OCI-LY7 (cell line): ENCODE measurements at regions not wholly inside any gene's neighbourhood (a gene's known extent, or its start where the extent isn't known, plus 50 kb on each side); places are given as distances from the start of the nearest gene placed in this dataset.

Source experiments
- EZH2phosphoT487 ChIP-seq: fragments of 200-600 bp; sonication (generic); IDR thresholded peaks from 2 replicates; pipeline ENCODE4 v1.6.1; 2018; ENCODE audit warnings: low read depth, borderline replicate concordance, mild to moderate bottlenecking, mixed run types, antibody characterized with exemption, low read length, moderate library complexity, mixed read lengths
- TF ChIP-seq, protein P1 (sequence below): fragments of 200-600 bp; sonication (generic); conservative IDR thresholded peaks from 2 replicates; pipeline ENCODE4 v1.5.1; 2014; ENCODE audit warnings: mild to moderate bottlenecking, antibody characterized with exemption, low read length, moderate library complexity, mixed read lengths

DNA sequence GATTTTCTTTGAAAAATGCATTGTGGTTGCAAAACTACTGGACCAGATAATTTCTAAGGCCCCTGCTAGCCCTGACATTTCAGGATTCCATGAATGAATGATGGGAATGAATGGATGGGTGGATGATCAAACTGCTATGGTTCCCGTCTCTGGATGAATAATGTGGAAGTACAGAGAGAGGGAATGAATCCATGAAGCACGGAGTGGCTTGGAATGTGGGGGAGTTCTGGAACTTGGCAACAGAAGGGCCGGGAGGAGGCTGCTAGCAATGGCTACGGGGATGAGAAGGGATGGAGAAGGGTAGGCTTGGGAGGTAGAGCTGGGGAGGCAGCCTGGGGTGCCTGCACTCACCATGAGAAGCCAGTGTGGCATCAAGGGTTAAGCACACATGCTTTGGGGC is 84.8 kb downstream of the NCR2 start:
- TF ChIP-seq, protein P1, sequence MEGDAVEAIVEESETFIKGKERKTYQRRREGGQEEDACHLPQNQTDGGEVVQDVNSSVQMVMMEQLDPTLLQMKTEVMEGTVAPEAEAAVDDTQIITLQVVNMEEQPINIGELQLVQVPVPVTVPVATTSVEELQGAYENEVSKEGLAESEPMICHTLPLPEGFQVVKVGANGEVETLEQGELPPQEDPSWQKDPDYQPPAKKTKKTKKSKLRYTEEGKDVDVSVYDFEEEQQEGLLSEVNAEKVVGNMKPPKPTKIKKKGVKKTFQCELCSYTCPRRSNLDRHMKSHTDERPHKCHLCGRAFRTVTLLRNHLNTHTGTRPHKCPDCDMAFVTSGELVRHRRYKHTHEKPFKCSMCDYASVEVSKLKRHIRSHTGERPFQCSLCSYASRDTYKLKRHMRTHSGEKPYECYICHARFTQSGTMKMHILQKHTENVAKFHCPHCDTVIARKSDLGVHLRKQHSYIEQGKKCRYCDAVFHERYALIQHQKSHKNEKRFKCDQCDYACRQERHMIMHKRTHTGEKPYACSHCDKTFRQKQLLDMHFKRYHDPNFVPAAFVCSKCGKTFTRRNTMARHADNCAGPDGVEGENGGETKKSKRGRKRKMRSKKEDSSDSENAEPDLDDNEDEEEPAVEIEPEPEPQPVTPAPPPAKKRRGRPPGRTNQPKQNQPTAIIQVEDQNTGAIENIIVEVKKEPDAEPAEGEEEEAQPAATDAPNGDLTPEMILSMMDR: no peak
- no peak for TF ChIP-seq EZH2phosphoT487
